Ovary (tissue), 3 donors: ENCODE measurements at regions not wholly inside any gene's neighbourhood (a gene's known extent, or its start where the extent isn't known, plus 50 kb on each side); places are given as distances from the start of the nearest gene placed in this dataset.

Source experiments
- POLR2A ChIP-seq: fragments of 450-650 bp; IDR thresholded peaks from one replicate; pipeline ENCODE4 v1.6.1; 2017; ENCODE audit warnings: antibody characterized with exemption, mild to moderate bottlenecking, moderate library complexity
- TF ChIP-seq, protein P1 (sequence below), 3 donors: fragments of 450-650 bp in 2 of 3; fragments of 200-600 bp in 1 of 3; IDR thresholded peaks; one replicate each; pipeline versions ENCODE4 v1.5.1 to v1.8.0; 2016 to 2022; ENCODE audit warnings: antibody characterized with exemption in 3 of 3, mild to moderate bottlenecking in 1 of 3
- donor health status: DM: no; HTN: no; CAD: no.

DNA sequence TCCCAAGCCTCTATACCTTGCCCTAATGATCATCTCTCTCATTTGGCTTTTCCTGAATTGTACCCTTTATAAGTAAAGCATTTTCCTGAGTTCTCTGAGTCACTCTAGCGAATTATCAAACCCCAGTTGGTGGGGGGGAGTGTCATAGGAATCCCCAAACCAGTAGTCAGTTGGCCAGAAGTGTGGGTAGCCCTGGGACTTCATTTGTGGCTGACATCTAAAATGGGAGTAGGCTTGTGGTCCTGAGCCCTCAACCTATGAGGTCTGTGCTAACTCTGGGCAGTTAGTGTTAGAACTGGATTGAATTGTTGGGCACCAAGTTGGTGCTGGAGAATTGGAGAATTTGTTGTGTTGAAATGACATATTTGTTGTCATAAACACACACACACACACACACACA lies 91.3 kb downstream of the BBS10 start:
- TF ChIP-seq, protein P1, sequence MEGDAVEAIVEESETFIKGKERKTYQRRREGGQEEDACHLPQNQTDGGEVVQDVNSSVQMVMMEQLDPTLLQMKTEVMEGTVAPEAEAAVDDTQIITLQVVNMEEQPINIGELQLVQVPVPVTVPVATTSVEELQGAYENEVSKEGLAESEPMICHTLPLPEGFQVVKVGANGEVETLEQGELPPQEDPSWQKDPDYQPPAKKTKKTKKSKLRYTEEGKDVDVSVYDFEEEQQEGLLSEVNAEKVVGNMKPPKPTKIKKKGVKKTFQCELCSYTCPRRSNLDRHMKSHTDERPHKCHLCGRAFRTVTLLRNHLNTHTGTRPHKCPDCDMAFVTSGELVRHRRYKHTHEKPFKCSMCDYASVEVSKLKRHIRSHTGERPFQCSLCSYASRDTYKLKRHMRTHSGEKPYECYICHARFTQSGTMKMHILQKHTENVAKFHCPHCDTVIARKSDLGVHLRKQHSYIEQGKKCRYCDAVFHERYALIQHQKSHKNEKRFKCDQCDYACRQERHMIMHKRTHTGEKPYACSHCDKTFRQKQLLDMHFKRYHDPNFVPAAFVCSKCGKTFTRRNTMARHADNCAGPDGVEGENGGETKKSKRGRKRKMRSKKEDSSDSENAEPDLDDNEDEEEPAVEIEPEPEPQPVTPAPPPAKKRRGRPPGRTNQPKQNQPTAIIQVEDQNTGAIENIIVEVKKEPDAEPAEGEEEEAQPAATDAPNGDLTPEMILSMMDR (IDR thresholded peaks at IDR 0.05) = no peak
- no peak for TF ChIP-seq POLR2A
